SKM-1 (cell line): ENCODE measurements at regions not wholly inside any gene's neighbourhood (a gene's known extent, or its start where the extent isn't known, plus 50 kb on each side); places are given as distances from the start of the nearest gene placed in this dataset.

Experiments
- DNase-seq: peaks from one replicate; lab custom pipeline; 2025; ENCODE audit not compliant: unreplicated experiment; lab: John Stamatoyannopoulos, UW

GRCh38 chr20:57013741-57014140 is 252.7 kb downstream of the BMP7 start:
- DNase-seq: no peak

- DNase-seq: no peak
Observed at GRCh38 chr20:57020364-57020763, 246.1 kb downstream of the BMP7 start.

- DNase-seq: no peak
Observed at GRCh38 chr20:57022306-57022705, 244.1 kb downstream of the BMP7 start.

GRCh38 chr20:57023007-57023406 is 243.4 kb downstream of the BMP7 start:
- DNase-seq: no peak

- no peak for DNase-seq
Observed at GRCh38 chr20:57023997-57024396, 242.4 kb downstream of the BMP7 start.

- DNase-seq: no peak
Observed at GRCh38 chr20:57024849-57025248, 241.6 kb downstream of the BMP7 start.

GRCh38 chr20:57025261-57025660 is 241.2 kb downstream of the BMP7 start:
- DNase-seq: no peak

GRCh38 chr20:57025666-57026224 is 240.7 kb downstream of the BMP7 start:
- DNase-seq: no peak

- DNase-seq: no peak
Observed at GRCh38 chr20:57027777-57028176, 238.7 kb downstream of the BMP7 start.

GRCh38 chr20:57030611-57031600 is 235.5 kb downstream of the BMP7 start:
- DNase-seq: no peak

GRCh38 chr20:57031867-57032355 is 234.5 kb downstream of the BMP7 start:
- no peak for DNase-seq

GRCh38 chr20:57032847-57033246 is 233.6 kb downstream of the BMP7 start:
- no peak for DNase-seq

- DNase-seq: no peak
Observed at GRCh38 chr20:57034001-57034400, 232.4 kb downstream of the BMP7 start.

- no peak for DNase-seq
Observed at GRCh38 chr20:57037689-57038088, 228.8 kb downstream of the BMP7 start.

GRCh38 chr20:57038608-57039440 is 227.6 kb downstream of the BMP7 start:
- no peak for DNase-seq

- no peak for DNase-seq
Observed at GRCh38 chr20:57040466-57040865, 226.0 kb downstream of the BMP7 start.

GRCh38 chr20:57040924-57041323 is 225.5 kb downstream of the BMP7 start:
- DNase-seq: no peak

- DNase-seq: no peak
Observed at GRCh38 chr20:57043091-57043490, 223.3 kb downstream of the BMP7 start.

- no peak for DNase-seq
Observed at GRCh38 chr20:57043669-57044268, 222.7 kb downstream of the BMP7 start.

- DNase-seq: no peak
Observed at GRCh38 chr20:57047281-57048026, 219.0 kb downstream of the BMP7 start.
